NCI-H748 (cell line): ENCODE measurements at regions not wholly inside any gene's neighbourhood (a gene's known extent, or its start where the extent isn't known, plus 50 kb on each side); places are given as distances from the start of the nearest gene placed in this dataset.
A peak's percentile ranks its signal among the peaks of the same experiment; 100 is the strongest.
"Not testable (repeated sequence)": the region's sequence is repeated elsewhere in the genome, so short reads cannot be mapped to it uniquely, and the experiment has no call there.

Experiments
- DNase-seq: peaks from one replicate; lab custom pipeline; 2025; ENCODE audit not compliant: unreplicated experiment; lab: John Stamatoyannopoulos, UW

GRCh38 chr9:29625292-29625731, 2052.0 kb upstream of the C9orf72 start:
- DNase-seq = no peak

GRCh38 chr9:29625931-29626330, 2052.7 kb upstream of the C9orf72 start:
- no peak for DNase-seq

GRCh38 chr9:29628856-29629255, 2055.6 kb upstream of the C9orf72 start:
- not testable (repeated sequence) for DNase-seq

- no peak for DNase-seq
Observed at GRCh38 chr9:29637471-29638237, 2064.4 kb upstream of the C9orf72 start.

GRCh38 chr9:29640507-29640906, 2067.2 kb upstream of the C9orf72 start:
- no peak for DNase-seq

GRCh38 chr9:29644514-29644913, 2071.2 kb upstream of the C9orf72 start:
- no peak for DNase-seq

- no peak for DNase-seq
Observed at GRCh38 chr9:29647451-29647850, 2074.2 kb upstream of the C9orf72 start.

- no peak for DNase-seq
Observed at GRCh38 chr9:29648132-29648531, 2074.9 kb upstream of the C9orf72 start.

GRCh38 chr9:29648601-29649000, 2075.3 kb upstream of the C9orf72 start:
- no peak for DNase-seq

- DNase-seq = no peak
Observed at GRCh38 chr9:29656641-29657406, 2083.5 kb upstream of the C9orf72 start.

GRCh38 chr9:29657821-29658220, 2084.5 kb upstream of the C9orf72 start:
- no peak for DNase-seq

GRCh38 chr9:29659014-29659413, 2085.7 kb upstream of the C9orf72 start:
- no peak for DNase-seq

GRCh38 chr9:29659736-29660135, 2086.5 kb upstream of the C9orf72 start:
- DNase-seq = peak; percentile 39

- DNase-seq = no peak
Observed at GRCh38 chr9:29668732-29669131, 2095.5 kb upstream of the C9orf72 start.

GRCh38 chr9:29669613-29670012, 2096.3 kb upstream of the C9orf72 start:
- no peak for DNase-seq

GRCh38 chr9:29685531-29685930, 2112.2 kb upstream of the C9orf72 start:
- DNase-seq = no peak

- DNase-seq = no peak
Observed at GRCh38 chr9:29691145-29691544, 2117.9 kb upstream of the C9orf72 start.

GRCh38 chr9:29691758-29692407, 2118.6 kb upstream of the C9orf72 start:
- DNase-seq = peak; percentile 87

- no peak for DNase-seq
Observed at GRCh38 chr9:29697011-29697410, 2123.7 kb upstream of the C9orf72 start.

- no peak for DNase-seq
Observed at GRCh38 chr9:29701559-29701958, 2128.3 kb upstream of the C9orf72 start.

GRCh38 chr9:29701971-29702370, 2128.7 kb upstream of the C9orf72 start:
- DNase-seq = no peak

GRCh38 chr9:29714860-29715259, 2141.6 kb upstream of the C9orf72 start:
- no peak for DNase-seq
